HCEC 1CT (cell line): ENCODE measurements at regions not wholly inside any gene's neighbourhood (a gene's known extent, or its start where the extent isn't known, plus 50 kb on each side); places are given as distances from the start of the nearest gene placed in this dataset.

Experiments
- DNase-seq: peaks from one replicate; pipeline ENCODE4 v3.0.0-alpha.2; 2017

- DNase-seq, result no peak
These were observed 315.8 kb downstream of the SH3GL2 start for GRCh38 chr9:17894501-17895160.

GRCh38 chr9:17900606-17901005 is 321.7 kb downstream of the SH3GL2 start:
- DNase-seq, result no peak

- DNase-seq, result no peak
These were observed 326.5 kb downstream of the SH3GL2 start for GRCh38 chr9:17905366-17905765.

- DNase-seq, result no peak
These were observed 326.9 kb downstream of the SH3GL2 start for GRCh38 chr9:17905781-17906175.

- DNase-seq, result no peak
These were observed 327.4 kb downstream of the SH3GL2 start for GRCh38 chr9:17906176-17906840.

- DNase-seq, result no peak
These were observed 328.2 kb downstream of the SH3GL2 start for GRCh38 chr9:17906841-17907778.

- DNase-seq, result no peak
These were observed 329.1 kb downstream of the SH3GL2 start for GRCh38 chr9:17907779-17908508.

GRCh38 chr9:17926246-17926645 is 347.4 kb downstream of the SH3GL2 start:
- no peak for DNase-seq

- no peak for DNase-seq
These were observed 348.8 kb downstream of the SH3GL2 start for GRCh38 chr9:17927616-17928015.

- DNase-seq, result no peak
These were observed 349.4 kb downstream of the SH3GL2 start for GRCh38 chr9:17928228-17928627.

- no peak for DNase-seq
These were observed 349.9 kb downstream of the SH3GL2 start for GRCh38 chr9:17928768-17929167.

- DNase-seq, result no peak
These were observed 350.6 kb downstream of the SH3GL2 start for GRCh38 chr9:17929506-17929905.

GRCh38 chr9:17930071-17930470 is 351.2 kb downstream of the SH3GL2 start:
- DNase-seq, result no peak

GRCh38 chr9:17936365-17936764 is 357.5 kb downstream of the SH3GL2 start:
- DNase-seq, result no peak

GRCh38 chr9:17938035-17938655 is 359.3 kb downstream of the SH3GL2 start:
- DNase-seq, result no peak

GRCh38 chr9:17942498-17942897 is 363.6 kb downstream of the SH3GL2 start:
- DNase-seq, result no peak

GRCh38 chr9:17955409-17955808 is 376.5 kb downstream of the SH3GL2 start:
- no peak for DNase-seq

GRCh38 chr9:17958363-17958762 is 379.5 kb downstream of the SH3GL2 start:
- DNase-seq, result no peak

GRCh38 chr9:17962747-17963146 is 383.9 kb downstream of the SH3GL2 start:
- DNase-seq, result no peak

GRCh38 chr9:17963498-17963897 is 384.6 kb downstream of the SH3GL2 start:
- DNase-seq, result no peak

- no peak for DNase-seq
These were observed 388.9 kb downstream of the SH3GL2 start for GRCh38 chr9:17967731-17968130.

- DNase-seq, result no peak
These were observed 390.4 kb downstream of the SH3GL2 start for GRCh38 chr9:17969232-17969631.

- no peak for DNase-seq
These were observed 391.4 kb downstream of the SH3GL2 start for GRCh38 chr9:17970277-17970676.
